HEK293 (cell line): ENCODE measurements at regions not wholly inside any gene's neighbourhood (a gene's known extent, or its start where the extent isn't known, plus 50 kb on each side); places are given as distances from the start of the nearest gene placed in this dataset.

Source experiments
- MEIS1 ChIP-seq: sonication (generic); formaldehyde crosslinking; IDR thresholded peaks from 2 replicates; pipeline ENCODE4 v1.8.1; 2022; ENCODE audit warnings: missing genetic modification reagents, mild to moderate bottlenecking, borderline replicate concordance
- SCRT2 ChIP-seq: fragments of 450-650 bp; formaldehyde crosslinking; IDR thresholded peaks from 2 replicates; pipeline ENCODE4 v1.5.1; 2016; ENCODE audit warnings: missing biosample characterization, missing genetic modification characterization
- ZBTB7A ChIP-seq: fragments of 450-650 bp; formaldehyde crosslinking; IDR thresholded peaks from 2 replicates; pipeline ENCODE4 v1.5.1; 2016; ENCODE audit warnings: low read depth, missing biosample characterization, missing genetic modification characterization
- ZNF776 ChIP-seq: fragments of 450-650 bp; formaldehyde crosslinking; IDR thresholded peaks from 2 replicates; pipeline ENCODE4 v1.5.0; 2017; ENCODE audit warnings: missing biosample characterization, missing genetic modification characterization, borderline replicate concordance
- ZNF837 ChIP-seq: fragments of 450-650 bp; formaldehyde crosslinking; IDR thresholded peaks from 2 replicates; pipeline ENCODE4 v1.5.1; 2016; ENCODE audit warnings: missing biosample characterization, missing genetic modification characterization
- TF ChIP-seq, protein P1 (sequence below): fragments of 450-650 bp; formaldehyde crosslinking; IDR thresholded peaks from 2 replicates; pipeline ENCODE4 v1.5.1; 2016; ENCODE audit warnings: missing biosample characterization, missing genetic modification characterization
- TF ChIP-seq, protein P2 (sequence below): fragments of 450-650 bp; formaldehyde crosslinking; IDR thresholded peaks from 2 replicates; pipeline ENCODE4 v1.5.1; 2016; ENCODE audit warnings: missing biosample characterization, missing genetic modification characterization

DNA sequence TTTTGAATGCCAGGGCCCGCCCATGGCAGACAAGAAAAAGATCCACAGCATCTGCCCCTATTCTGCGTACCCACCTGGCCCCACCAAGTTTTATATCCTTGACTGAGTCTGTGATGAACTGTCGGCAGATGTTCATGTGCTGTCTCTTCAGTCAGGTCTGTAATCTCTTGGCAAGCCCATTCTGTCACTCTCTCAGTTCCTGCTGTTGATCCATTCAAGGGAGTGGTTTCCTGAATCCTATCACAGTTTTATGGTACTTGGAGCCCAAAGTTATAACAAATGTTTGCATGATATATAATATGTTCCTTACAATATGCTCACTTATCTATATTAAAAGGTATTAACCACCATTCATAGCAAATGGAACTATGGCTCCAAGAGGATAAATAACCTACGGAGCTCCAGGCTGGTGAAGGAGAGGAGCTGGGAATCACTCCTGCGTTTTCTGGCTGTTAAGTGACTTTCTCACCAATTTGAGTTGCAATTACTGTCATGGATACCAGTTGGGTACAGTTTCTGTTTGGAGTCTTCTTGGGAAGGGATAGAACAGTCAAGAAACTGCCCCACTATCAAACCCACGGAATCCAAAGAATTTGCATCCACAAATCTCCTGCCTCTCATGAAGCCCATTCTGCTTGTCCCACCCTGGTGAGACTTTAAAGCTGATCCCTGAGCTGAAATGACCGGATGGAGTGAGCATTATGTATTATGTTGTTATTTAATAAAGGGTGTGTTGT, 103.4 kb upstream of the SPRY4 start:
- TF ChIP-seq SCRT2 (no peak), ZBTB7A (tag by site-specific recombination) (no peak), ZNF776 (tag by site-specific recombination) (no peak), ZNF837 (tag by site-specific recombination) (no peak), MEIS1 (CRISPR knock-in tag) (no peak)
- TF ChIP-seq, protein P1, sequence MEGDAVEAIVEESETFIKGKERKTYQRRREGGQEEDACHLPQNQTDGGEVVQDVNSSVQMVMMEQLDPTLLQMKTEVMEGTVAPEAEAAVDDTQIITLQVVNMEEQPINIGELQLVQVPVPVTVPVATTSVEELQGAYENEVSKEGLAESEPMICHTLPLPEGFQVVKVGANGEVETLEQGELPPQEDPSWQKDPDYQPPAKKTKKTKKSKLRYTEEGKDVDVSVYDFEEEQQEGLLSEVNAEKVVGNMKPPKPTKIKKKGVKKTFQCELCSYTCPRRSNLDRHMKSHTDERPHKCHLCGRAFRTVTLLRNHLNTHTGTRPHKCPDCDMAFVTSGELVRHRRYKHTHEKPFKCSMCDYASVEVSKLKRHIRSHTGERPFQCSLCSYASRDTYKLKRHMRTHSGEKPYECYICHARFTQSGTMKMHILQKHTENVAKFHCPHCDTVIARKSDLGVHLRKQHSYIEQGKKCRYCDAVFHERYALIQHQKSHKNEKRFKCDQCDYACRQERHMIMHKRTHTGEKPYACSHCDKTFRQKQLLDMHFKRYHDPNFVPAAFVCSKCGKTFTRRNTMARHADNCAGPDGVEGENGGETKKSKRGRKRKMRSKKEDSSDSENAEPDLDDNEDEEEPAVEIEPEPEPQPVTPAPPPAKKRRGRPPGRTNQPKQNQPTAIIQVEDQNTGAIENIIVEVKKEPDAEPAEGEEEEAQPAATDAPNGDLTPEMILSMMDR (tag by site-specific recombination): no peak
- TF ChIP-seq, protein P2, sequence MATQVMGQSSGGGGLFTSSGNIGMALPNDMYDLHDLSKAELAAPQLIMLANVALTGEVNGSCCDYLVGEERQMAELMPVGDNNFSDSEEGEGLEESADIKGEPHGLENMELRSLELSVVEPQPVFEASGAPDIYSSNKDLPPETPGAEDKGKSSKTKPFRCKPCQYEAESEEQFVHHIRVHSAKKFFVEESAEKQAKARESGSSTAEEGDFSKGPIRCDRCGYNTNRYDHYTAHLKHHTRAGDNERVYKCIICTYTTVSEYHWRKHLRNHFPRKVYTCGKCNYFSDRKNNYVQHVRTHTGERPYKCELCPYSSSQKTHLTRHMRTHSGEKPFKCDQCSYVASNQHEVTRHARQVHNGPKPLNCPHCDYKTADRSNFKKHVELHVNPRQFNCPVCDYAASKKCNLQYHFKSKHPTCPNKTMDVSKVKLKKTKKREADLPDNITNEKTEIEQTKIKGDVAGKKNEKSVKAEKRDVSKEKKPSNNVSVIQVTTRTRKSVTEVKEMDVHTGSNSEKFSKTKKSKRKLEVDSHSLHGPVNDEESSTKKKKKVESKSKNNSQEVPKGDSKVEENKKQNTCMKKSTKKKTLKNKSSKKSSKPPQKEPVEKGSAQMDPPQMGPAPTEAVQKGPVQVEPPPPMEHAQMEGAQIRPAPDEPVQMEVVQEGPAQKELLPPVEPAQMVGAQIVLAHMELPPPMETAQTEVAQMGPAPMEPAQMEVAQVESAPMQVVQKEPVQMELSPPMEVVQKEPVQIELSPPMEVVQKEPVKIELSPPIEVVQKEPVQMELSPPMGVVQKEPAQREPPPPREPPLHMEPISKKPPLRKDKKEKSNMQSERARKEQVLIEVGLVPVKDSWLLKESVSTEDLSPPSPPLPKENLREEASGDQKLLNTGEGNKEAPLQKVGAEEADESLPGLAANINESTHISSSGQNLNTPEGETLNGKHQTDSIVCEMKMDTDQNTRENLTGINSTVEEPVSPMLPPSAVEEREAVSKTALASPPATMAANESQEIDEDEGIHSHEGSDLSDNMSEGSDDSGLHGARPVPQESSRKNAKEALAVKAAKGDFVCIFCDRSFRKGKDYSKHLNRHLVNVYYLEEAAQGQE (tag by site-specific recombination): no peak
